ENCODE measurements at regions not wholly inside any gene's neighbourhood (a gene's known extent, or its start where the extent isn't known, plus 50 kb on each side); places are given as distances from the start of the nearest gene placed in this dataset.

DNA sequence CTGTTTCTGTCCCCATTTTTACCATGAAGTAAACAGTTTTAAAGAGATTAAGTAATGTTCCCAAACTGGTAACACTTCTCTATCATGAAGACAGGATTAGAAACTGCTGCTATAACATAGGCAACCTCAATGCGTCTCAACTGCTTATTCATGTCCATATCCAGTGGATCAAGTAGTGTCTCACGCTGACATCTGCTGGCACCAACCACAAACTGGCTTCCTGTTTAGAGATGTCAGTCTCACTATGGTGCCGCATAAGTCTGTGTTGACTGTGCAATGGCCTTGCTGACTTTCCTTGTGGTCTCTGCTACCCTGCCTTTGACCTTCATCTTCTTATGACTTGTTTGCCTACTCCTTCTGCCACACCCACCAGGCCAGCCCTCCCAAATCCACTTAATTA, 369.6 kb upstream of the DPP6 start:
- no peak for ATAC-seq
- no peak for TF ChIP-seq ZFP3 (CRISPR knock-in tag; IDR thresholded peaks at IDR 0.05)
- no peak for TF ChIP-seq TOX (CRISPR knock-in tag; IDR thresholded peaks at IDR 0.05; ENCODE audit: borderline replicate concordance)
- TF ChIP-seq, protein P1, sequence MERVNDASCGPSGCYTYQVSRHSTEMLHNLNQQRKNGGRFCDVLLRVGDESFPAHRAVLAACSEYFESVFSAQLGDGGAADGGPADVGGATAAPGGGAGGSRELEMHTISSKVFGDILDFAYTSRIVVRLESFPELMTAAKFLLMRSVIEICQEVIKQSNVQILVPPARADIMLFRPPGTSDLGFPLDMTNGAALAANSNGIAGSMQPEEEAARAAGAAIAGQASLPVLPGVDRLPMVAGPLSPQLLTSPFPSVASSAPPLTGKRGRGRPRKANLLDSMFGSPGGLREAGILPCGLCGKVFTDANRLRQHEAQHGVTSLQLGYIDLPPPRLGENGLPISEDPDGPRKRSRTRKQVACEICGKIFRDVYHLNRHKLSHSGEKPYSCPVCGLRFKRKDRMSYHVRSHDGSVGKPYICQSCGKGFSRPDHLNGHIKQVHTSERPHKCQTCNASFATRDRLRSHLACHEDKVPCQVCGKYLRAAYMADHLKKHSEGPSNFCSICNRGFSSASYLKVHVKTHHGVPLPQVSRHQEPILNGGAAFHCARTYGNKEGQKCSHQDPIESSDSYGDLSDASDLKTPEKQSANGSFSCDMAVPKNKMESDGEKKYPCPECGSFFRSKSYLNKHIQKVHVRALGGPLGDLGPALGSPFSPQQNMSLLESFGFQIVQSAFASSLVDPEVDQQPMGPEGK (CRISPR knock-in tag; IDR thresholded peaks at IDR 0.05; ENCODE audit: borderline replicate concordance), result no peak
- TF ChIP-seq ARNTL (CRISPR knock-in tag; IDR thresholded peaks at IDR 0.05; ENCODE audit: borderline replicate concordance, low read depth), result no peak
- TF ChIP-seq ZNF70 (CRISPR knock-in tag; IDR thresholded peaks at IDR 0.05), result no peak
- no peak for TF ChIP-seq SNAI2 (CRISPR knock-in tag; IDR thresholded peaks at IDR 0.05)
- TF ChIP-seq, protein P2, sequence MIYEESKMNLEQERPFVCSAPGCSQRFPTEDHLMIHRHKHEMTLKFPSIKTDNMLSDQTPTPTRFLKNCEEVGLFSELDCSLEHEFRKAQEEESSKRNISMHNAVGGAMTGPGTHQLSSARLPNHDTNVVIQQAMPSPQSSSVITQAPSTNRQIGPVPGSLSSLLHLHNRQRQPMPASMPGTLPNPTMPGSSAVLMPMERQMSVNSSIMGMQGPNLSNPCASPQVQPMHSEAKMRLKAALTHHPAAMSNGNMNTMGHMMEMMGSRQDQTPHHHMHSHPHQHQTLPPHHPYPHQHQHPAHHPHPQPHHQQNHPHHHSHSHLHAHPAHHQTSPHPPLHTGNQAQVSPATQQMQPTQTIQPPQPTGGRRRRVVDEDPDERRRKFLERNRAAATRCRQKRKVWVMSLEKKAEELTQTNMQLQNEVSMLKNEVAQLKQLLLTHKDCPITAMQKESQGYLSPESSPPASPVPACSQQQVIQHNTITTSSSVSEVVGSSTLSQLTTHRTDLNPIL (CRISPR knock-in tag; IDR thresholded peaks at IDR 0.05; ENCODE audit: low read depth), result no peak
- no peak for TF ChIP-seq ISL1 (CRISPR knock-in tag; IDR thresholded peaks at IDR 0.05)
- TF ChIP-seq BACH2 (CRISPR knock-in tag; IDR thresholded peaks at IDR 0.05; ENCODE audit: borderline replicate concordance), result no peak
- TF ChIP-seq, protein P3, sequence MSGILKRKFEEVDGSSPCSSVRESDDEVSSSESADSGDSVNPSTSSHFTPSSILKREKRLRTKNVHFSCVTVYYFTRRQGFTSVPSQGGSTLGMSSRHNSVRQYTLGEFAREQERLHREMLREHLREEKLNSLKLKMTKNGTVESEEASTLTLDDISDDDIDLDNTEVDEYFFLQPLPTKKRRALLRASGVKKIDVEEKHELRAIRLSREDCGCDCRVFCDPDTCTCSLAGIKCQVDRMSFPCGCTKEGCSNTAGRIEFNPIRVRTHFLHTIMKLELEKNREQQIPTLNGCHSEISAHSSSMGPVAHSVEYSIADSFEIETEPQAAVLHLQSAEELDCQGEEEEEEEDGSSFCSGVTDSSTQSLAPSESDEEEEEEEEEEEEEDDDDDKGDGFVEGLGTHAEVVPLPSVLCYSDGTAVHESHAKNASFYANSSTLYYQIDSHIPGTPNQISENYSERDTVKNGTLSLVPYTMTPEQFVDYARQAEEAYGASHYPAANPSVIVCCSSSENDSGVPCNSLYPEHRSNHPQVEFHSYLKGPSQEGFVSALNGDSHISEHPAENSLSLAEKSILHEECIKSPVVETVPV (CRISPR knock-in tag; IDR thresholded peaks at IDR 0.05), result no peak

DNA sequence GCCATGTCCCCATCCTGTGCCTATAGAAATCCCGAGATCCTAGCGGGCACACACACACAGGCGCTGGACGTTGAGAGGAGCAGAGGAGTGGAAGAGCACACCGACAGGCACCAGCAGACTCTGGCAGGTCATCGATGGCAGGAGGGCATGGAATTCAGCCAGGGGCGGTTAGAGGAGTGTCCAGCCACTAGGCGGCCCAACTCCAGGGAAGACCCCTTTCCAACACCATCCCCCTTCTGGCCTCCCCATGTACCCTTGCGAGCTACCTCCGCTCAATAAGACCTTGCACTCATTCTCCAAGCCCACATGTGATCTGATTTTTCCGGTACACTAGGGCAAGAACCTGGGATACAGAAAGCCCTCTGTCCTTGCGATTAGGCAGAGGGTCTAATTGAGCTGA, 356.0 kb upstream of the DPP6 start:
- TF ChIP-seq BACH2 (CRISPR knock-in tag; IDR thresholded peaks at IDR 0.05; ENCODE audit: borderline replicate concordance) (no peak), TOX (CRISPR knock-in tag; IDR thresholded peaks at IDR 0.05; ENCODE audit: borderline replicate concordance) (no peak), PPARA (CRISPR knock-in tag; IDR thresholded peaks at IDR 0.05; ENCODE audit: borderline replicate concordance) (no peak), TCF4 (CRISPR knock-in tag; IDR thresholded peaks at IDR 0.05; ENCODE audit: borderline replicate concordance) (no peak), RARB (CRISPR knock-in tag; IDR thresholded peaks at IDR 0.05) (no peak), ZC3H10 (CRISPR knock-in tag; IDR thresholded peaks at IDR 0.05) (no peak), ZNF565 (CRISPR knock-in tag; conservative IDR thresholded peaks at IDR 0.05; ENCODE audit: low read depth) (no peak), CSDC2 (CRISPR knock-in tag; IDR thresholded peaks at IDR 0.05) (no peak), SNAI2 (CRISPR knock-in tag; IDR thresholded peaks at IDR 0.05) (no peak), ZNF70 (CRISPR knock-in tag; IDR thresholded peaks at IDR 0.05) (no peak)
- TF ChIP-seq, protein P3 (CRISPR knock-in tag; IDR thresholded peaks at IDR 0.05), result no peak

DNA sequence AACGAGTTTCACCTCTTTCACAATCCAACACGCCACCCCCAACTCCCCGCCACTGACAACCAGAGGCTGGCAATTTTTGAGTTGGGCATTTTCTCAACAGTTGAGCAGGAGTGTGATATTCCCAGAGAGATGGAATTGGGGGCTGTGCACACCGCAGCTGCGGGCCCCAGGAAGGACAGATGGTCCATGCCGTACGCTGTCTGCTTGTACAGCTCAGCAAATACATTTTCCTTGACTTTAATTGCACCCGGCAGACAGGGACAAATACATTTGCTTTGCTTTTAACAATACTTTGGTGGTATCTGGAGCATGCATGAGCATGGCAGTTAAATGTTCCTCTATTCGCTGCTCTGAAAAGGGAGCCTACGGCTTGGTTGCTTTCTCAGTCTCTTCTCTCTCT, 354.2 kb upstream of the DPP6 start:
- TF ChIP-seq TOX (CRISPR knock-in tag; IDR thresholded peaks at IDR 0.05; ENCODE audit: borderline replicate concordance), result no peak
- ATAC-seq, result no peak

More for the DNA sequence above, 356.0 kb upstream of the DPP6 start:
- ATAC-seq, result no peak

DNA sequence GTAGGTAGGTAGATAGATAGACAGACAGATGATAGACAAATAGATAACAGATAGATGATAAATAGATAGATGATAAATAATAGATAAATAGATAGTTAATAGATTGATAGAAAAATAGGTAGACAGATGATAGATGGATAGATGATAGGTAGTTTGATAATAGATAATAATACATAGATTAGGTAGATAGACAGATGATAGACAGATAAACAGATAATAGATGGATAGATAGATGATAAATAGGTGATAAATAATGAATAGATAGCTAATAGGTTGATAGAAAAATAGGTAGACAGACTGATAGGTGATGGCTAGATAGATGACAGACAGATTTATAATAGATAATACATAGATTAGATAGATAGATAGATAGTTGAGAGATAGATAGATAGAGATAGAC, 350.5 kb upstream of the DPP6 start:
- no peak for ATAC-seq
- TF ChIP-seq ZNF70 (CRISPR knock-in tag; IDR thresholded peaks at IDR 0.05) (no peak), ZFP30 (CRISPR knock-in tag; IDR thresholded peaks at IDR 0.05) (no peak), BACH2 (CRISPR knock-in tag; IDR thresholded peaks at IDR 0.05; ENCODE audit: borderline replicate concordance) (no peak), RARB (CRISPR knock-in tag; IDR thresholded peaks at IDR 0.05) (no peak), OSR1 (CRISPR knock-in tag; IDR thresholded peaks at IDR 0.05) (no peak), TCF4 (CRISPR knock-in tag; IDR thresholded peaks at IDR 0.05; ENCODE audit: borderline replicate concordance) (no peak), SNAI2 (CRISPR knock-in tag; IDR thresholded peaks at IDR 0.05) (no peak), ZC3H10 (CRISPR knock-in tag; IDR thresholded peaks at IDR 0.05) (no peak), ZNF565 (CRISPR knock-in tag; conservative IDR thresholded peaks at IDR 0.05; ENCODE audit: low read depth) (no peak)
- TF ChIP-seq, protein P3 (CRISPR knock-in tag; IDR thresholded peaks at IDR 0.05), result no peak
- TF ChIP-seq, protein P2 (CRISPR knock-in tag; IDR thresholded peaks at IDR 0.05; ENCODE audit: low read depth), result no peak
- TF ChIP-seq, protein P4, sequence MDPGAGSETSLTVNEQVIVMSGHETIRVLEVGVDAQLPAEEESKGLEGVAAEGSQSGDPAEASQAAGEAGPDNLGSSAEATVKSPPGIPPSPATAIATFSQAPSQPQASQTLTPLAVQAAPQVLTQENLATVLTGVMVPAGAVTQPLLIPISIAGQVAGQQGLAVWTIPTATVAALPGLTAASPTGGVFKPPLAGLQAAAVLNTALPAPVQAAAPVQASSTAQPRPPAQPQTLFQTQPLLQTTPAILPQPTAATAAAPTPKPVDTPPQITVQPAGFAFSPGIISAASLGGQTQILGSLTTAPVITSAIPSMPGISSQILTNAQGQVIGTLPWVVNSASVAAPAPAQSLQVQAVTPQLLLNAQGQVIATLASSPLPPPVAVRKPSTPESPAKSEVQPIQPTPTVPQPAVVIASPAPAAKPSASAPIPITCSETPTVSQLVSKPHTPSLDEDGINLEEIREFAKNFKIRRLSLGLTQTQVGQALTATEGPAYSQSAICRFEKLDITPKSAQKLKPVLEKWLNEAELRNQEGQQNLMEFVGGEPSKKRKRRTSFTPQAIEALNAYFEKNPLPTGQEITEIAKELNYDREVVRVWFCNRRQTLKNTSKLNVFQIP (CRISPR knock-in tag; IDR thresholded peaks at IDR 0.05; ENCODE audit: borderline replicate concordance, low read depth), result no peak
- TF ChIP-seq, protein P5, sequence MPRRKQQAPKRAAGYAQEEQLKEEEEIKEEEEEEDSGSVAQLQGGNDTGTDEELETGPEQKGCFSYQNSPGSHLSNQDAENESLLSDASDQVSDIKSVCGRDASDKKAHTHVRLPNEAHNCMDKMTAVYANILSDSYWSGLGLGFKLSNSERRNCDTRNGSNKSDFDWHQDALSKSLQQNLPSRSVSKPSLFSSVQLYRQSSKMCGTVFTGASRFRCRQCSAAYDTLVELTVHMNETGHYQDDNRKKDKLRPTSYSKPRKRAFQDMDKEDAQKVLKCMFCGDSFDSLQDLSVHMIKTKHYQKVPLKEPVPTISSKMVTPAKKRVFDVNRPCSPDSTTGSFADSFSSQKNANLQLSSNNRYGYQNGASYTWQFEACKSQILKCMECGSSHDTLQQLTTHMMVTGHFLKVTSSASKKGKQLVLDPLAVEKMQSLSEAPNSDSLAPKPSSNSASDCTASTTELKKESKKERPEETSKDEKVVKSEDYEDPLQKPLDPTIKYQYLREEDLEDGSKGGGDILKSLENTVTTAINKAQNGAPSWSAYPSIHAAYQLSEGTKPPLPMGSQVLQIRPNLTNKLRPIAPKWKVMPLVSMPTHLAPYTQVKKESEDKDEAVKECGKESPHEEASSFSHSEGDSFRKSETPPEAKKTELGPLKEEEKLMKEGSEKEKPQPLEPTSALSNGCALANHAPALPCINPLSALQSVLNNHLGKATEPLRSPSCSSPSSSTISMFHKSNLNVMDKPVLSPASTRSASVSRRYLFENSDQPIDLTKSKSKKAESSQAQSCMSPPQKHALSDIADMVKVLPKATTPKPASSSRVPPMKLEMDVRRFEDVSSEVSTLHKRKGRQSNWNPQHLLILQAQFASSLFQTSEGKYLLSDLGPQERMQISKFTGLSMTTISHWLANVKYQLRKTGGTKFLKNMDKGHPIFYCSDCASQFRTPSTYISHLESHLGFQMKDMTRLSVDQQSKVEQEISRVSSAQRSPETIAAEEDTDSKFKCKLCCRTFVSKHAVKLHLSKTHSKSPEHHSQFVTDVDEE (CRISPR knock-in tag; IDR thresholded peaks at IDR 0.05), result no peak

Measured in SK-N-SH treated with all-trans-retinoic acid at 6 μM for 48 hours (cell line).